HG03103 (cell line): ENCODE measurements at regions not wholly inside any gene's neighbourhood (a gene's known extent, or its start where the extent isn't known, plus 50 kb on each side); places are given as distances from the start of the nearest gene placed in this dataset.
A peak's percentile ranks its signal among the peaks of the same experiment; 100 is the strongest.
"Not testable (repeated sequence)": the region's sequence is repeated elsewhere in the genome, so short reads cannot be mapped to it uniquely, and the experiment has no call there.

Experiments
- ATAC-seq: cut with Tn5 transposase; IDR thresholded peaks from one replicate; pipeline ENCODE4 v1.9.1; 2021; ENCODE audit warnings: low read depth; ENCODE audit not compliant: unreplicated experiment

DNA sequence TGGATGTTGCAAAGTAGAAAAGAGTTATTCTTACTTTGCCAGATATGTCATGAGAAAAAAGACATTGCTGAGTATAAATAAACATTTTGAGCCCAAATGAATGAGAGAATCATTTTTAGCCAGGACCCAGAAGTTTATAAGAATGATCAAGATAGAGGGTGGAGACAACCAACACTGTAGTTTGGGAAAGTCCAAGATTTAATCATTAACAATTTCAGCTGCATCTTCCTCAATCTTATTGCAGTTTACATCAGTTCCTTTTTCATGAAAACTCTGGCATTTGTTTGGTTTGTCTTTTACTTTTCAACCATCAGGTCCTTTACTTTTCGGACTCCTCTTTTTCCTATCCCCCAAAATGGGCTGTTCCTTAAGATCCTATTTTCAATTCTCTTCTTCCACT lies 645.9 kb downstream of the ANKRD50 start:
- ATAC-seq: no peak

DNA sequence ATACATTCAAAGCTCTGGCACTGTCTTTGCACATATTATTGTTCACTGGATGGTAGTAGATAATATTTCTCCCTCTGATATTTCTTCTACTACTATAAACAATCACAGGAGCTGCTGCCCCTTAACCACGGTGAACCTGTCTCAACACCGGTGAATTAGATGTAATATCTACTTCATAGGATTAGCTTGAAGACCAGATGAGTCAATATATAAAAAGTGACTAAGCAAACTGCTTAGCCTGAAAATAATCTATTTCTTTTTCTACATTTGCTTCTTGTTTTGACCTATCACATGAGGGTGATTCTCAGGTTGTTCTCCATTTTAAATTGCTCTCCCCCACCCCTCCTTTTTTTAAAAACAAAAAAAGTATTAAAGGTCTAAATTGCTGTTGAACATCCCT lies 645.5 kb downstream of the ANKRD50 start:
- ATAC-seq: no peak

- ATAC-seq: no peak
Measured at GRCh38 chr4:124070688-124071484, 641.6 kb downstream of the ANKRD50 start.

DNA sequence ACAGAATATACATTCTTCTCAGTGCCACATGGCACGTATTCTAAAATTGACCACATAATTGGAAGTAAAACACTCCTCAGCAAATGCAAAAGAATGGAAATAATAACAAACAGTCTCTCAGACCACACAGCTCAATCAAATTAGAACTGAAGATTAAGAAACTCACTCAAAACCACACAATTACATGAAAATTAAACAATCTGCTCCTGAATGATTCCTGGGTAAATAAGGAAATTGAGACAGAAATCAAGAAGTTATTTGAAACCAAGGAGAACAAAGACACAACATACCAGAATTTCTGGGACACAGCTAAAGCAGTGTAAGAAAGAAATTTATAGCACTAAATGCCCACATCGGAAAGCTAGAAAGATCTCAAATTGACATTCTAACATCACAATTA lies 637.3 kb downstream of the ANKRD50 start:
- not testable (repeated sequence) for ATAC-seq

DNA sequence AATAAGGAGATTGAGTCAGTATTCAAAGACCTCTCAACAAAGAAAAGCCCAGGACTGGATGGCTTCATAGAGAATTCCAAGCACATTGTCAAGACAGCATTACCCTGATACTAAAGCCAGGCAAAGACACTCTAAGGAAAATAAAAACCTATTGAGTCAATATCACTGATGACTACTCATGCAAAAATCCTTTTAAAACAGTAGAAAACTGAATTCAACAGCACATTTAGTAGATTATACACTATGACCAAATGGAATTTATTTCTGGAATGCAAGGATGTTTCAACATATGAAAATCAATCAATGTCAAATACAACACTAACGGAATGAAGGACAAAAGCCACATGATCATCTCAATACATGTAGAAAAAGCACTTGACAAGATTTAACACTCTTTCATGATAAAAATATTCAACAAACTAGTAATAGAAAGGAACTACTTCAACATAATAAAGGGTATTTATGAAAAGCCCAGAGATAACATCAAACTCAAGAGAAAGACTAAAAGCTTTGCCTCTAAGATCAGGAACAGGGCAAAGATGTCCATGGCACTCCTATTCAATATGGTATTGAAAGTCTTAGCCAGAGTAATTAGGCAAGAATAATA lies 633.3 kb downstream of the ANKRD50 start:
- ATAC-seq: no peak

- ATAC-seq: no peak
Measured at GRCh38 chr4:124083711-124084110, 628.8 kb downstream of the ANKRD50 start.

GRCh38 chr4:124085561-124086180 lies 626.9 kb downstream of the ANKRD50 start:
- no peak for ATAC-seq

- no peak for ATAC-seq
Measured at GRCh38 chr4:124090021-124090420, 622.5 kb downstream of the ANKRD50 start.

DNA sequence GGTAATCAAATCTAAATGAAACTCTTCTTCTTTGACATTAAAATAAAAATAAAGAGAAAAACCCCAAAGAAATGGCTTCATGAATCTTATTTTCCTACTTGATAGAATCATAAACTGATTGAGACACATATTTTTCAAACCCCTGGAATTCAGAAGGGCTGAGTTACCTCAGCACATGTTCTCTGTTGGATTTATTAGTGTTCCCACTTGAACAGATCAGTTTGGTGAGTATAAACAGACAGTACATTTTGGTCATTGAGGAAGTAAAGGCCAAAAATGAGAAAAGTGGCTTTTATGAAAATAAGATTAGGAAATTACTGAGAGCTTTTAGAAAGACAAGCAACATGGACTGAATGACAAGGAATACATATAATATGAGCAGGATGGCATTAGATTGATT lies 620.4 kb downstream of the ANKRD50 start:
- ATAC-seq: no peak

GRCh38 chr4:124092541-124092984 lies 620.0 kb downstream of the ANKRD50 start:
- no peak for ATAC-seq

GRCh38 chr4:124095621-124096020 lies 616.9 kb downstream of the ANKRD50 start:
- no peak for ATAC-seq

- no peak for ATAC-seq
Measured at GRCh38 chr4:124096290-124096689, 616.2 kb downstream of the ANKRD50 start.

DNA sequence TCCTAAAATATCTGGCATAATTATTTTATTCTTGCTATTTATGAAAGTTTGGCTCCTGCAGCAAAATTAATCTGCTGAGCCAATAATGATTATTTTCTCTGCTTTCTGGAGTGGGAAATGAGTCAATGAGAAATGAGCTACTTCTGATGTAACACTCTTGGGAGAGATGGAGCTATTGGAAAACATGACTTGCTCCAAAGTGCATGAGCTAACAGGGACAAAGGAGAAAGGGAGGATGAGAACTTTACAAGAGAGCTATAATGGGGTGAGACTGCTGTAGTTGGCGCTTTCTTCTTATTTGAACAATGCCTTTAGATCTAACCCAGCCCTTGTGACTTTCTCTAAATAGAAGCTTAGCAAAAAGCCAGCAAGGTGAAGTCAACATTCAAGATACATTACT lies 615.1 kb downstream of the ANKRD50 start:
- ATAC-seq: no peak

DNA sequence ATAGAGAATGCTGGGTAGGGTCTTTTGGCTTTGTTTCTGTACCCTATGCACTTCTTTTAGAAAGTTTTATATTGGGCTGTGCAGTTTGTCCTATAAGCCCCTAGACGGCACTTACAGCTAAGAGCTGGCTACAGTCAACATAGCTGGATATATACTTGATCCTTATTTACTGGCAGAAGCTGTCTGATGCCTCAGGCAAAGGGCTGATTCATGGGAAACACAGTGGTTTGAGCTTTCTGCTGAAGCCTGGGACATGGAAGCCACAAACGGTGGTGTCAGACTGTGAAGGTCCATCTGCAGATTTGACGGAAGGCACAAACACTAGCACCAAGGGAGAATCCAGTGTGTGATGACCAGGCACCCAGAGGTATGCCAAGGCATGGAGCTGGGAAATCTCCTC lies 608.4 kb downstream of the ANKRD50 start:
- no peak for ATAC-seq

- ATAC-seq: no peak
Measured at GRCh38 chr4:124104628-124105027, 607.9 kb downstream of the ANKRD50 start.

- ATAC-seq: no peak
Measured at GRCh38 chr4:124105212-124105611, 607.3 kb downstream of the ANKRD50 start.

DNA sequence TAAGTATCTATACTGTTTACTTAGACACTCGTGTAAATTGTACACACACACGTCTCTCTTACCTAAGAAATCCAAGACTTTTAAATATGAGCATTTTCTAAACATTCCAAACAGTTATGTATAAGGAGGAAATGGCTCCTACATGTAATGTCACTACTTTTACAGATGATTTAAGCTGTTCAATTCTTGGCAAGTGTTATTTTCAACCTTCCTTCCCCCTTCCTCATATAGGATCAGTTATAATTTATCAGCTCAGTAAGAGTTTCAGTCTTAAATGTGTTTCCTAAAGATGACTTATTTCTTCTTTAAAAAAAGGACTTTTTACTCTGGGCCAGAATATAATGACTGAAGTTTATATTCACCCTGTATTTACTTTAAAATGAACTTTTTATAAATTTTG lies 601.1 kb downstream of the ANKRD50 start:
- ATAC-seq: no peak

DNA sequence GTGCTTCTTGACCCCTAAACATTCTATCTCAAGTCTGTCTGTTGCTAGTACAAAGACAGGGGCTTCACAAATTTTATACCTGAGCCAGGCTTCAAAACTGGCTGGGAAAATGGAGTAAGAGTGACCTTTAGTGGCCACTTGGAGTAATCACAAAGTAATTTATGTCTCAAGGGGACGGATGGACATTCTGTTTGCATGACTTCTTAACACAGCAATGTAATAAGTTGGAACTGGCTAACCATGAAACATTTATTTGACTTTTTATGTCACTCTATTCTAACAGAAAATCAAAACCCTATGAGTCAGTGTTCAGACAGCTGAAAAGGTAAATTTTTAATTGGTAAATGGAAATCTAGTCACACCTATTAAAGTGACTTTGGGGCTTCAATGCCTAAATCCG lies 600.6 kb downstream of the ANKRD50 start:
- ATAC-seq: peak; percentile 72

- no peak for ATAC-seq
Measured at GRCh38 chr4:124118061-124118460, 594.5 kb downstream of the ANKRD50 start.

DNA sequence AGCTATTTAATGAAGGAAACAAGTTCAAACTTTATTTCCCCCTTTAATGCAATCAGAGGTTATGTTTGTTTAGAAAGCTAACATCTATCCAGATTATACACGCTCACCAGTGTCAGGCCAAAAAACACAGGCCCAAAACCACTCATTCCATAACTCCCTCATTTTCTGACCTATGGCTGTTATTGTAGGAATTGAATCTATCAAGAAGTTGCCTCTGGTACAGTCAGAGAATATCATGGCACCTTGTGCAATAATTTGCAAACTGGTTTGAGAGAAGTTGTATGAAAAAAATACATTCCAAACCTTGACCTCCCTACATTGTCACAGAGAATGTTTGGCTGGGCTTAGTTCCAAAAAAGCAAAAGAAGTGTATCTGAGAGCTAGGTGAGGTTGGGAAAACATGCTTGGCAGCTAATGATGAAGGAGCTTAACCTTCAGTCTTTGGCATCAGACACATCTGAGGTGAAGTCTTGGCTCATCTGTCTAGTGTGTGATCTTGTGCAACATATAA lies 591.0 kb downstream of the ANKRD50 start:
- ATAC-seq: no peak

- ATAC-seq: no peak
Measured at GRCh38 chr4:124123181-124123580, 589.4 kb downstream of the ANKRD50 start.

GRCh38 chr4:124123721-124124120 lies 588.8 kb downstream of the ANKRD50 start:
- ATAC-seq: no peak
